ENCODE measurements at regions not wholly inside any gene's neighbourhood (a gene's known extent, or its start where the extent isn't known, plus 50 kb on each side); places are given as distances from the start of the nearest gene placed in this dataset.
"Not testable (repeated sequence)": the region's sequence is repeated elsewhere in the genome, so short reads cannot be mapped to it uniquely, and the experiment has no call there.

GRCh38 chr10:31219306-31219705 lies 99.7 kb upstream of the ZEB1 start:
- no peaks in the 10 kb centered on the region for H3K9me3 ChIP-seq
- no peak overlapping the region for H3K27ac ChIP-seq
- no peaks in the 10 kb centered on the region for H3K4me1 ChIP-seq (ENCODE audit: insufficient read depth)
- intact Hi-C loops (cut with DNase I), result no loop called here
- H3K27me3 ChIP-seq, result no peaks in the 10 kb centered on the region
- DNase-seq, result no peak
- no peak overlapping the region for H3K4me3 ChIP-seq
- WGBS, 3 donors, result 66 to 71% (median 71%) methylated on average over 1 of the region's 1 CpG
- H3K36me3 ChIP-seq, result no peaks in the 10 kb centered on the region
- TF ChIP-seq EP300 (IDR thresholded peaks at IDR 0.05), result no peak
- no peak for TF ChIP-seq POLR2A (IDR thresholded peaks at IDR 0.05)
- TF ChIP-seq, protein P1, sequence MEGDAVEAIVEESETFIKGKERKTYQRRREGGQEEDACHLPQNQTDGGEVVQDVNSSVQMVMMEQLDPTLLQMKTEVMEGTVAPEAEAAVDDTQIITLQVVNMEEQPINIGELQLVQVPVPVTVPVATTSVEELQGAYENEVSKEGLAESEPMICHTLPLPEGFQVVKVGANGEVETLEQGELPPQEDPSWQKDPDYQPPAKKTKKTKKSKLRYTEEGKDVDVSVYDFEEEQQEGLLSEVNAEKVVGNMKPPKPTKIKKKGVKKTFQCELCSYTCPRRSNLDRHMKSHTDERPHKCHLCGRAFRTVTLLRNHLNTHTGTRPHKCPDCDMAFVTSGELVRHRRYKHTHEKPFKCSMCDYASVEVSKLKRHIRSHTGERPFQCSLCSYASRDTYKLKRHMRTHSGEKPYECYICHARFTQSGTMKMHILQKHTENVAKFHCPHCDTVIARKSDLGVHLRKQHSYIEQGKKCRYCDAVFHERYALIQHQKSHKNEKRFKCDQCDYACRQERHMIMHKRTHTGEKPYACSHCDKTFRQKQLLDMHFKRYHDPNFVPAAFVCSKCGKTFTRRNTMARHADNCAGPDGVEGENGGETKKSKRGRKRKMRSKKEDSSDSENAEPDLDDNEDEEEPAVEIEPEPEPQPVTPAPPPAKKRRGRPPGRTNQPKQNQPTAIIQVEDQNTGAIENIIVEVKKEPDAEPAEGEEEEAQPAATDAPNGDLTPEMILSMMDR (IDR thresholded peaks at IDR 0.05), result no peak

GRCh38 chr10:31228780-31229179 lies 90.2 kb upstream of the ZEB1 start:
- 91 to 92% (median 92%) methylated on average over 4 of the region's 4 CpGs for WGBS, 3 donors
- intact Hi-C loops (cut with DNase I); H3K4me3 ChIP-seq; H3K27me3 ChIP-seq; H3K36me3 ChIP-seq; H3K27ac ChIP-seq; H3K9me3 ChIP-seq; H3K4me1 ChIP-seq (ENCODE audit: insufficient read depth); DNase-seq: not testable (repeated sequence)

DNA sequence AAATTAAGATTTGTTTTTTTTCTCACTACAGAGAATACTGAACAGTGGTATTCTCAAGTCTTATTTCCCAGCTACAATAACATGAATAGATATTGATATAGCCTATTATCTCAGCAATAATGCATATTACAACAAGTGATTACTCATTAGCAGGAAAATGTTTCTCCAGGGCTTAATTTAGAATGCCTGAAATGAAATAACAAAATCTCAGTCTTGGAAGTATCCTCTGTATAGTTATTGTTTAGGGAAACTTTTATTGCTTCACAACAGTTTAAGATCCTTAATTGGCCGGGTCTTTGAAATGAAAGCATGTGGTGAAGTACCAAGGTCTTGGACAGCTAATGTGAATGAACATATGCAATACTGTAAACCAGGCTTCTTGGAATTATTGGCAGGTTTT lies 79.1 kb upstream of the ZEB1 start:
- Histone ChIP-seq H3K4me1 (ENCODE audit: insufficient read depth) (no peaks in the 10 kb centered on the region), H3K27me3 (no peaks in the 10 kb centered on the region), H3K9me3 (no peaks in the 10 kb centered on the region), H3K36me3 (no peaks in the 10 kb centered on the region), H3K27ac (no peak overlapping the region), H3K4me3 (no peak overlapping the region)
- intact Hi-C loops (cut with DNase I), result no loop called here
- no peak for TF ChIP-seq POLR2A (IDR thresholded peaks at IDR 0.05)
- TF ChIP-seq EP300 (IDR thresholded peaks at IDR 0.05), result no peak
- TF ChIP-seq, protein P1 (IDR thresholded peaks at IDR 0.05), result no peak
- WGBS, 3 donors, result 20 to 58% (median 57%) methylated on average over 1 of the region's 1 CpG
- DNase-seq, result no peak

DNA sequence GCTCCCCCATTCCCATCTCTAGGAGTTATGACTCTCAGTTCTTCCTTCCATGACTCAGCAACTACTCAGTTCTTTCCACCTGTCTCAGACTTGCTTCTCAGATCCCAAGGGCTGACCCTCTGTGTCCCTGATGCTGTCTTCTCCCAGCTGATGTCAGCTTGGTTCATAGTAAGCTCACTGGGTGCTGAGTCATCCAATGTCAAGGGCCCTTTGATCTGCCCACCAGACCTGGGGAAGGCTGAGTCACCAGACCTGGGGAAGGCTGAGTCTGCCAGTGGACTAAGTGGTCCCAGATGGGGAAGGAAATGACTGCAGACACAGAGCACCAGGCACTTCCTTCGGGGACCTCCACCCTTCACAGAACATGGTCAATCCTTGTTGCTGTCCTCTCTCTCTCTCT lies 76.1 kb upstream of the ZEB1 start:
- TF ChIP-seq POLR2A (IDR thresholded peaks at IDR 0.05), result no peak
- TF ChIP-seq, protein P1 (IDR thresholded peaks at IDR 0.05), result no peak
- TF ChIP-seq EP300 (IDR thresholded peaks at IDR 0.05), result no peak
- no peak overlapping the region for H3K27ac ChIP-seq
- no peaks in the 10 kb centered on the region for H3K36me3 ChIP-seq
- H3K4me3 ChIP-seq, result no peak overlapping the region
- H3K9me3 ChIP-seq, result no peaks in the 10 kb centered on the region
- no peak for DNase-seq
- H3K27me3 ChIP-seq, result no peaks in the 10 kb centered on the region
- intact Hi-C loops (cut with DNase I), result no loop called here
- 71 to 100% (median 82%) methylated on average over 1 of the region's 1 CpG for WGBS, 3 donors
- no peaks in the 10 kb centered on the region for H3K4me1 ChIP-seq (ENCODE audit: insufficient read depth)

- H3K27me3 ChIP-seq; H3K9me3 ChIP-seq; H3K27ac ChIP-seq; H3K4me3 ChIP-seq; intact Hi-C loops (cut with DNase I); H3K36me3 ChIP-seq; DNase-seq; H3K4me1 ChIP-seq (ENCODE audit: insufficient read depth): not testable (repeated sequence)
- 96 to 97% (median 96%) methylated on average over 4 of the region's 4 CpGs for WGBS, 3 donors
These were observed 67.9 kb upstream of the ZEB1 start for GRCh38 chr10:31251118-31251517.

DNA sequence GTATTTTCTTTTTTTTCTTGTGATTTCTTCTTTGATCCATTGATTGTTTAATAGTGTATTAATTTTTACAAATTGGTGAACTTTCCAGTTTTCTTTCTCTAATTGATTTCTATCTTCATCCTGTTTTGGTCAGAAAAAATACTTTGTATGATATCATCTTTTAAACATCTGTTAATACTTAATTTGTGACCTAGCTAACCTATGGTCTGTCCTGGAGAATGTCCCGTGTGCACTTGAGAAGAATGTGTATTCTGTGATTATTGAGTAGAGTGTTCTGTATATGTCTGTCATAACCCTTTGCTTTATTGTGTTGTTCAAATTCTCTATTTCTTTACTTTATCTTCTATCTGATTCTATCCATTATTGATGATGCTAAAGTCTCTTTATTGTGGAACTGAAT lies 65.8 kb upstream of the ZEB1 start:
- 67 to 84% (median 80%) methylated on average over 1 of the region's 1 CpG for WGBS, 3 donors

More for the DNA sequence above, 65.8 kb upstream of the ZEB1 start:
- intact Hi-C loops (cut with DNase I), result no loop called here
- H3K36me3 ChIP-seq, result no peaks in the 10 kb centered on the region
- no peaks in the 10 kb centered on the region for H3K27me3 ChIP-seq
- H3K9me3 ChIP-seq, result no peaks in the 10 kb centered on the region
- DNase-seq, result no peak
- no peaks in the 10 kb centered on the region for H3K4me1 ChIP-seq (ENCODE audit: insufficient read depth)
- no peak overlapping the region for H3K4me3 ChIP-seq
- TF ChIP-seq, protein P1 (IDR thresholded peaks at IDR 0.05), result no peak
- TF ChIP-seq POLR2A (IDR thresholded peaks at IDR 0.05) (no peak), EP300 (IDR thresholded peaks at IDR 0.05) (no peak)
- H3K27ac ChIP-seq, result no peak overlapping the region

All from ovary (tissue), 7 donors.